ENCODE measurements at regions not wholly inside any gene's neighbourhood (a gene's known extent, or its start where the extent isn't known, plus 50 kb on each side); places are given as distances from the start of the nearest gene placed in this dataset.

DNA sequence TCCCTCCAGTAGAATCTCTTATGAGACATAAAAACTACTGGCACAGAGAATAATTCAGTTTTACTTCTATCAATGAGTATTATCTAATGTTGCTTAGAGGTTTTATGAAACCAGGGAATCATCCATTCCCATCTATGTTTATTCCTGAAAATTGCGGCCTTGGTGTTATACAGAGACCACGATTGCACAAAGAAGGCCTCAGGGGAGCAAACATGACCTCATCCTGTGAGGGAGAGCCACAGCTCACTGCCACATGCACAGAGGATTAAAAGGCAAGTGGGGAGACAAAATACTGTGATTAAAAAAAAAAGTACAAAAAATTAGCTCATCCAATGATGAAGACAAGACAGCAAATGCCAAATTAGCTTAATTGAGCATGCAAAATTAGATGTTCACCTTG lies 111.8 kb upstream of the SLC35G4 start:
- TF ChIP-seq, protein P1, sequence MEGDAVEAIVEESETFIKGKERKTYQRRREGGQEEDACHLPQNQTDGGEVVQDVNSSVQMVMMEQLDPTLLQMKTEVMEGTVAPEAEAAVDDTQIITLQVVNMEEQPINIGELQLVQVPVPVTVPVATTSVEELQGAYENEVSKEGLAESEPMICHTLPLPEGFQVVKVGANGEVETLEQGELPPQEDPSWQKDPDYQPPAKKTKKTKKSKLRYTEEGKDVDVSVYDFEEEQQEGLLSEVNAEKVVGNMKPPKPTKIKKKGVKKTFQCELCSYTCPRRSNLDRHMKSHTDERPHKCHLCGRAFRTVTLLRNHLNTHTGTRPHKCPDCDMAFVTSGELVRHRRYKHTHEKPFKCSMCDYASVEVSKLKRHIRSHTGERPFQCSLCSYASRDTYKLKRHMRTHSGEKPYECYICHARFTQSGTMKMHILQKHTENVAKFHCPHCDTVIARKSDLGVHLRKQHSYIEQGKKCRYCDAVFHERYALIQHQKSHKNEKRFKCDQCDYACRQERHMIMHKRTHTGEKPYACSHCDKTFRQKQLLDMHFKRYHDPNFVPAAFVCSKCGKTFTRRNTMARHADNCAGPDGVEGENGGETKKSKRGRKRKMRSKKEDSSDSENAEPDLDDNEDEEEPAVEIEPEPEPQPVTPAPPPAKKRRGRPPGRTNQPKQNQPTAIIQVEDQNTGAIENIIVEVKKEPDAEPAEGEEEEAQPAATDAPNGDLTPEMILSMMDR (IDR thresholded peaks at IDR 0.05), result no peak
- TF ChIP-seq ZFX (IDR thresholded peaks at IDR 0.05; ENCODE audit: borderline replicate concordance), result no peak

Data from 22Rv1 (cell line).